ENCODE measurements at regions not wholly inside any gene's neighbourhood (a gene's known extent, or its start where the extent isn't known, plus 50 kb on each side); places are given as distances from the start of the nearest gene placed in this dataset.

GRCh38 chr14:51504669-51505068, 147.0 kb upstream of the FRMD6 start:
- Histone ChIP-seq H3K27ac (no peak overlapping the region), H3K36me3 (no peaks in the 10 kb centered on the region), H3K4me3 (no peak overlapping the region), H3K27me3 (no peaks in the 10 kb centered on the region), H3K9me3 (no peaks in the 10 kb centered on the region), H3K4me1 (peaks cover 0 to 28% (median 25%) of the 10 kb centered on the region in 4 donors)
- 94 to 99% methylated on average over 1 of the region's 1 CpG for WGBS, 2 donors
- intact Hi-C loops (cut with DNase I), result no loop called here
- DNase-seq, result no peak
- no peak for TF ChIP-seq POLR2AphosphoS5 (IDR thresholded peaks at IDR 0.05)
- TF ChIP-seq POLR2A (IDR thresholded peaks at IDR 0.05), result no peak
- TF ChIP-seq EP300 (IDR thresholded peaks at IDR 0.05), result no peak
- no peak for TF ChIP-seq CTCF (IDR thresholded peaks at IDR 0.05)

- Histone ChIP-seq H3K27me3 (no peaks in the 10 kb centered on the region), H3K36me3 (no peaks in the 10 kb centered on the region), H3K4me1 (peaks cover 0 to 28% (median 25%) of the 10 kb centered on the region in 4 donors), H3K27ac (peak overlapping the region; percentile 61 to 71 (median 68)), H3K4me3 (no peak overlapping the region), H3K9me3 (no peaks in the 10 kb centered on the region)
- TF ChIP-seq POLR2A (IDR thresholded peaks at IDR 0.05) (no peak), POLR2AphosphoS5 (IDR thresholded peaks at IDR 0.05) (no peak), CTCF (IDR thresholded peaks at IDR 0.05) (no peak), EP300 (IDR thresholded peaks at IDR 0.05) (no peak)
- 69 to 80% methylated on average over 2 of the region's 2 CpGs for WGBS, 2 donors
- intact Hi-C loops (cut with DNase I), result no loop called here
- DNase-seq, result no peak
Measured at GRCh38 chr14:51507511-51507905, 144.2 kb upstream of the FRMD6 start.

GRCh38 chr14:51507906-51508511, 143.7 kb upstream of the FRMD6 start:
- intact Hi-C loops (cut with DNase I), result no loop called here
- Histone ChIP-seq H3K9me3 (no peaks in the 10 kb centered on the region), H3K27me3 (no peaks in the 10 kb centered on the region), H3K36me3 (no peaks in the 10 kb centered on the region), H3K4me1 (peaks cover 0 to 28% (median 25%) of the 10 kb centered on the region in 4 donors), H3K27ac (peak overlapping the region; percentile 61 to 71 (median 68)), H3K4me3 (no peak overlapping the region)
- WGBS, 2 donors, result 34 to 37% methylated on average over 13 of the region's 13 CpGs
- TF ChIP-seq POLR2A (IDR thresholded peaks at IDR 0.05) (no peak), POLR2AphosphoS5 (IDR thresholded peaks at IDR 0.05) (peak in 3 of 4 donors; percentile 31 to 61 (median 58)), EP300 (IDR thresholded peaks at IDR 0.05) (no peak), CTCF (IDR thresholded peaks at IDR 0.05) (no peak)
- peak; percentile 89 for DNase-seq

- H3K9me3 ChIP-seq, result no peaks in the 10 kb centered on the region
- H3K4me3 ChIP-seq, result no peak overlapping the region
- intact Hi-C loops (cut with DNase I), result no loop called here
- DNase-seq, result no peak
- peaks cover 0 to 22% (median 22%) of the 10 kb centered on the region in 4 donors for H3K4me1 ChIP-seq
- H3K36me3 ChIP-seq, result no peaks in the 10 kb centered on the region
- H3K27me3 ChIP-seq, result no peaks in the 10 kb centered on the region
- TF ChIP-seq POLR2AphosphoS5 (IDR thresholded peaks at IDR 0.05), result no peak
- no peak overlapping the region for H3K27ac ChIP-seq
Measured at GRCh38 chr14:51511265-51511664, 140.4 kb upstream of the FRMD6 start.

GRCh38 chr14:51512316-51512715, 139.4 kb upstream of the FRMD6 start:
- Histone ChIP-seq H3K4me3 (no peak overlapping the region), H3K9me3 (no peaks in the 10 kb centered on the region), H3K4me1 (peaks cover 0 to 19% (median 19%) of the 10 kb centered on the region in 4 donors), H3K36me3 (no peaks in the 10 kb centered on the region), H3K27ac (no peak overlapping the region), H3K27me3 (no peaks in the 10 kb centered on the region)
- no peak for DNase-seq
- 42 to 50% methylated on average over 2 of the region's 2 CpGs for WGBS, 2 donors
- intact Hi-C loops (cut with DNase I), result no loop called here
- no peak for TF ChIP-seq POLR2A (IDR thresholded peaks at IDR 0.05)
- no peak for TF ChIP-seq EP300 (IDR thresholded peaks at IDR 0.05)
- no peak for TF ChIP-seq CTCF (IDR thresholded peaks at IDR 0.05)
- TF ChIP-seq POLR2AphosphoS5 (IDR thresholded peaks at IDR 0.05), result no peak

All from sigmoid colon (tissue), 6 donors.